Sigmoid colon (tissue), 6 donors: ENCODE measurements at regions not wholly inside any gene's neighbourhood (a gene's known extent, or its start where the extent isn't known, plus 50 kb on each side); places are given as distances from the start of the nearest gene placed in this dataset.

ENCODE experiments used
- DNase-seq: peaks from one replicate; pipeline ENCODE4 v3.0.0-alpha.2; 2019
- H3K27ac ChIP-seq, 4 donors: fragments of 200-600 bp; sonication (generic); one replicate each; pipeline ENCODE4 v1.5.1; 2016 to 2019; ENCODE audit warnings: mild to moderate bottlenecking in 1 of 4
- H3K27me3 ChIP-seq, 3 donors: fragments of 200-600 bp; sonication (generic); one replicate each; pipeline ENCODE4 v1.5.1; 2019; ENCODE audit warnings: mild to moderate bottlenecking in 1 of 3
- H3K36me3 ChIP-seq, 4 donors: fragments of 200-600 bp; sonication (generic); one replicate each; pipeline ENCODE4 v1.5.1; 2016 to 2019
- H3K4me1 ChIP-seq, 4 donors: fragments of 200-600 bp; sonication (generic); one replicate each; pipeline ENCODE4 v1.5.1; 2017 to 2019
- H3K4me3 ChIP-seq, 4 donors: fragments of 200-600 bp; sonication (generic); one replicate each; pipeline ENCODE4 v1.5.1; 2017 to 2019; ENCODE audit warnings: mild to moderate bottlenecking in 2 of 4, moderate library complexity in 1 of 4
- H3K9me3 ChIP-seq, 4 donors: fragments of 200-600 bp in 3 of 4; sonication (generic) in 3 of 4; one replicate each; pipeline versions ENCODE4 v1.5.1 to v1.6.1; 2013 to 2019
- CTCF ChIP-seq, 4 experiments: fragments of 450-650 bp in 3 of 4; fragments of 200-600 bp in 1 of 4; IDR thresholded peaks; one replicate each; pipeline ENCODE4 v1.5.1; 2016 to 2019; ENCODE audit warnings: antibody characterized with exemption in 4 of 4, mild to moderate bottlenecking in 3 of 4, moderate library complexity in 2 of 4
- EP300 ChIP-seq, 4 donors: sonication (generic); formaldehyde crosslinking; IDR thresholded peaks; one replicate each; pipeline ENCODE4 v1.6.1; 2017; ENCODE audit warnings: antibody characterized with exemption in 4 of 4
- POLR2A ChIP-seq, 2 donors: fragments of 450-650 bp; IDR thresholded peaks; one replicate each; pipeline ENCODE4 v1.6.1; 2016; ENCODE audit warnings: antibody characterized with exemption in 2 of 2, mild to moderate bottlenecking in 2 of 2, moderate library complexity in 2 of 2
- POLR2AphosphoS5 ChIP-seq, 4 donors: sonication (generic); formaldehyde crosslinking; IDR thresholded peaks; one replicate each; pipeline ENCODE4 v1.6.1; 2017; ENCODE audit warnings: antibody characterized with exemption in 4 of 4
- WGBS, 2 donors: extraction: QIAGEN DNeasy Blood & Tissue Kit; methylation state at CpG; one replicate each; pipeline ENCODE4 v1.1.7; 2013; 5-methylcytosine and 5-hydroxymethylcytosine counted together
- intact Hi-C: fragments of 100-400 bp; cut with DNase I; formaldehyde crosslinking; loops from one replicate; pipeline ENCODE4 v1.15.1; 2023
- donor health status: healthy with polysubstance abuse.
- donor health status: healthy.

- H3K4me1 ChIP-seq = no peaks in the 10 kb centered on the region
- no peaks in the 10 kb centered on the region for H3K27me3 ChIP-seq
- H3K4me3 ChIP-seq = no peak overlapping the region
- no peaks in the 10 kb centered on the region for H3K9me3 ChIP-seq
- no peaks in the 10 kb centered on the region for H3K36me3 ChIP-seq
- no peak for TF ChIP-seq CTCF (IDR thresholded peaks at IDR 0.05)
- no peak for TF ChIP-seq POLR2AphosphoS5 (IDR thresholded peaks at IDR 0.05)
- no peak for TF ChIP-seq EP300 (IDR thresholded peaks at IDR 0.05)
- no peak for TF ChIP-seq POLR2A (IDR thresholded peaks at IDR 0.05)
- no peak overlapping the region for H3K27ac ChIP-seq
- 75 to 86% methylated on average over 4 of the region's 4 CpGs for WGBS, 2 donors
- DNase-seq = no peak
- intact Hi-C loops = no loop called here
Measured at GRCh38 chr6:91667596-91667995, 1080.7 kb upstream of the MAP3K7 start.

- Histone ChIP-seq H3K9me3 (no peaks in the 10 kb centered on the region), H3K4me1 (no peaks in the 10 kb centered on the region), H3K27ac (no peak overlapping the region), H3K36me3 (no peaks in the 10 kb centered on the region), H3K27me3 (no peaks in the 10 kb centered on the region), H3K4me3 (no peak overlapping the region)
- WGBS, 2 donors = 61 to 83% methylated on average over 2 of the region's 2 CpGs
- intact Hi-C loops = no loop called here
- TF ChIP-seq POLR2A (IDR thresholded peaks at IDR 0.05) (no peak), POLR2AphosphoS5 (IDR thresholded peaks at IDR 0.05) (no peak), EP300 (IDR thresholded peaks at IDR 0.05) (no peak)
- no peak for DNase-seq
Measured at GRCh38 chr6:91664327-91664959, 1077.6 kb upstream of the MAP3K7 start.

GRCh38 chr6:91660893-91661292 lies 1074.0 kb upstream of the MAP3K7 start:
- Histone ChIP-seq H3K36me3 (no peaks in the 10 kb centered on the region), H3K9me3 (no peaks in the 10 kb centered on the region), H3K4me1 (no peaks in the 10 kb centered on the region), H3K27ac (no peak overlapping the region), H3K4me3 (no peak overlapping the region), H3K27me3 (no peaks in the 10 kb centered on the region)
- intact Hi-C loops = no loop called here
- WGBS, 2 donors = 84 to 86% methylated on average over 1 of the region's 1 CpG
- no peak for DNase-seq
- no peak for TF ChIP-seq POLR2A (IDR thresholded peaks at IDR 0.05)
- no peak for TF ChIP-seq POLR2AphosphoS5 (IDR thresholded peaks at IDR 0.05)
- TF ChIP-seq CTCF (IDR thresholded peaks at IDR 0.05) = no peak
- no peak for TF ChIP-seq EP300 (IDR thresholded peaks at IDR 0.05)

GRCh38 chr6:91659891-91660290 lies 1073.0 kb upstream of the MAP3K7 start:
- no peak overlapping the region for H3K4me3 ChIP-seq
- H3K4me1 ChIP-seq = no peaks in the 10 kb centered on the region
- H3K36me3 ChIP-seq = no peaks in the 10 kb centered on the region
- DNase-seq = no peak
- WGBS, 2 donors = 78 to 87% methylated on average over 1 of the region's 1 CpG
- TF ChIP-seq CTCF (IDR thresholded peaks at IDR 0.05) (no peak), EP300 (IDR thresholded peaks at IDR 0.05) (no peak), POLR2A (IDR thresholded peaks at IDR 0.05) (no peak), POLR2AphosphoS5 (IDR thresholded peaks at IDR 0.05) (no peak)
- no peaks in the 10 kb centered on the region for H3K9me3 ChIP-seq
- H3K27ac ChIP-seq = no peak overlapping the region
- intact Hi-C loops = no loop called here
- H3K27me3 ChIP-seq = no peaks in the 10 kb centered on the region

- TF ChIP-seq CTCF (IDR thresholded peaks at IDR 0.05) = no peak
- TF ChIP-seq POLR2AphosphoS5 (IDR thresholded peaks at IDR 0.05) = no peak
- TF ChIP-seq POLR2A (IDR thresholded peaks at IDR 0.05) = no peak
- no peaks in the 10 kb centered on the region for H3K4me1 ChIP-seq
- H3K27ac ChIP-seq = no peak overlapping the region
- no peaks in the 10 kb centered on the region for H3K27me3 ChIP-seq
- H3K9me3 ChIP-seq = no peaks in the 10 kb centered on the region
- no peak overlapping the region for H3K4me3 ChIP-seq
- H3K36me3 ChIP-seq = no peaks in the 10 kb centered on the region
- intact Hi-C loops = no loop called here
- WGBS, 2 donors = 56 to 65% methylated on average over 6 of the region's 6 CpGs
- no peak for DNase-seq
Measured at GRCh38 chr6:91654793-91655192, 1067.9 kb upstream of the MAP3K7 start.
